HG03378 (cell line): ENCODE measurements at regions not wholly inside any gene's neighbourhood (a gene's known extent, or its start where the extent isn't known, plus 50 kb on each side); places are given as distances from the start of the nearest gene placed in this dataset.
"Not testable (repeated sequence)": the region's sequence is repeated elsewhere in the genome, so short reads cannot be mapped to it uniquely, and the experiment has no call there.

Experiments
- ATAC-seq: cut with Tn5 transposase; IDR thresholded peaks from one replicate; pipeline ENCODE4 v1.9.1; 2021; ENCODE audit warnings: mild to moderate bottlenecking, moderate library complexity; ENCODE audit not compliant: unreplicated experiment

DNA sequence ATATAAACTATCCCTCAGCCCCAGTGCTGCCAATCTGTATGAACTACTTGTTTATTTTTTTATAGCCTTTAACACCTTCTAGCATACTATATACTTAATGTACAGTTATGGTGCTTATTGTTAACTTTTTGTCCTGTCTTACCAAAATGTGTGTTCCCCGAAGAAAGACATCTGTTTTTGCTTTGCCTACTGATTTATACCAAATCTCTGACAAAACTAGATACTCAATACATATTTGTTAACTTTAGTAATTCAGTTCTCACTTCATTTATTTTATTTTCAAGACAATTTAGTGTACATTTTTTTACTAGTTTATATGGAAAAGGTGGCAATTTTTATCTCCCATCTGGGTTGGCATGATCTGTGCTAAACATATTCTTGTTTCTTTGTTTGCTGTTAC is 824.3 kb upstream of the ATXN8OS start:
- ATAC-seq: no peak

DNA sequence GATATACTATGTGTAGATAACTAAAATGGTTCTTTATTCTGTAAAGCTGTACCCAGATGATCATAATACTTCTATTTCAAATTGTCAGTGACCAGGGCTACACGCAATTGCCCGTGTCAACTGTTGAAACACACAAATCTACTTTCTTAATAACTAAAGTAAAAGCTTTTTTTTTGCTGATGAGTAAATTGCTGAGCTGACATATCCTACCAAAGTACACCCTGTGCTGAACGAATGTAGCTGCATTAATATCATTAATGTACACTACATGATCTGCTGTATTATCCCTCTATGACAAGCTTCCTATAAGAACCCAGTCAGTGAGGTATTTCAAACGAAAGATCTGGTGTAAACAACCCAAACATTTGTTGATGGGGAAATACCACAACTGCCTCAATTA is 827.2 kb upstream of the ATXN8OS start:
- no peak for ATAC-seq

DNA sequence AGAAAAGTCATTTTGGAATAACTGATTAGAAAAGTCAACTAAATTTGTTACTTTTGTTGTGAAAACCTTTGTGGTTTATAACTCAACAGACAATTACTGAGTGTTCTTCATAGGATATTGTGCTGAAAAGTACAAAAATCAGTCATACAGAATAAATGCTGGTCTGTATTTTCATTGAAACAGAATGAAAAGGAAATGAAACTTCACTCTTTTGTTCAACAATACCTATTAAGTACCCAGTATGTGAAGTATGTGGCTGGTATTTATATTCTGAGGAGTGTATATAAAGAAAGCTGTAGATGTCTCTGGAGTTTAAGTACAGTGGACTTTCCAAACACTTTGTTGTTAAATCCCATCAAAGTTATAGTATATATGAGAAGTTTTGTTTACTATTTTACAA is 828.4 kb upstream of the ATXN8OS start:
- ATAC-seq: no peak

DNA sequence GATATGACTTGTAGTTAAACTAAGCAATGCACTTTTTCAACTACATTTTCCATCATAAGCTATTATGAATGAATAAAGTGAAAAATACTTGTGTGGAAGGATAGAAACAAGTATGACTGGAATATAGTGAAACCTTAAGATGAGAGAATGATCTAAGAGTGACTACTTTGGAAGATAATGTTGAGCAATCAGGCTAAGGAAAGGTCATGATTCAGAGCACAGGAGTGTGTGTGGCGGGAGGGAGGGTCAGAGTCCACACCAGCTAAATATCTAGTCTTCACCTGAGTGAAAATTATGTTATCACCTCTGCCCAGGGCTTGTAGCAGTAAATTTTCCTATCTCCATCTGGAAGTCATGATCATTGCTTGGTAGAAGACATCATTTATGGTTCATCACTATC is 833.4 kb upstream of the ATXN8OS start:
- no peak for ATAC-seq

DNA sequence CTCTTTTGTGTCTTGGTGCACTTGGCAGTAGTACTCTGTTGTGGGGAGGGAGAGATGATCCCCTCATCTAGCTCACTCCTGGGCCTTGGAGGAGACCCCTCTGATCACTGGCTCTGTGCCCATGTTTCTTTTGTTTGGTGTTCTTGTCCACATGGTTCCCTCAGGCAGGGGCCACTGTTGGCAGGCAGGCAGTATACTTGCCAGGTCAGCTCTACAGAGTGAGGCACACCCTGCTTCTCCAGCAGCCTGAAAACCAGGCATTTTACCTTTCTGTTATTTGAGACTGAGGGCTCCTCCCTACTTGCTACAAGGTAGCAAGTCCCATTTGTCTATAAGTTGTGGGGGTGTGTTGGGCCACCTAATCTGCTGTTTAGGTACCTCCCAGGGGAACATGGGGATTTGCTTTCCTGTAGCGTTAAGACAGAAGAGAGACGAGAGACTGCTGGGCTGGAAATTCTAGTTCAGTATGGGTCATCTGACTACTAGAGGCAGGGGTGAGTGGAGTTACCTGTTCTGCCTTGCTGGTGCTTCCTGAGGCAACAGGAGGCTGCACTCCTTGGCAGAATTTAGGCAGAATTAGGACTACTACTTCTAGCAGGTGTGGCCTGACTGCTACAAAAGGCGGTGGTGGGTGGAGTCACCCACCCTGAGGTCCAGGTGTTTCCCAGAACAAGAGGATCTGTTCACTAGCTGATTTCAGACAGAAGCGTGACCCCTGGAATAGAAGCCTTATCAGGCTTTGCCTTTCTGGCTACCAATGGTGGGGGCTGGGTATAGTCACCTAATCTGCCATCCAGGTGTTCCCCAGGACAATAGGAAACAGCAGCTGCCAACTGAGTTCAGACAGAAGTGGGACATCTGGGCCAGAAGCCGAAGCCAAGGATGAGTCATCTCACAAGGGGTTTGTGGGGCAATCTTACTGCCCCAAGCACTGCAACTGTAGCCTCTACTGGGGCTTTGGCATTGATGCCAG is 843.0 kb upstream of the ATXN8OS start:
- no peak for ATAC-seq

DNA sequence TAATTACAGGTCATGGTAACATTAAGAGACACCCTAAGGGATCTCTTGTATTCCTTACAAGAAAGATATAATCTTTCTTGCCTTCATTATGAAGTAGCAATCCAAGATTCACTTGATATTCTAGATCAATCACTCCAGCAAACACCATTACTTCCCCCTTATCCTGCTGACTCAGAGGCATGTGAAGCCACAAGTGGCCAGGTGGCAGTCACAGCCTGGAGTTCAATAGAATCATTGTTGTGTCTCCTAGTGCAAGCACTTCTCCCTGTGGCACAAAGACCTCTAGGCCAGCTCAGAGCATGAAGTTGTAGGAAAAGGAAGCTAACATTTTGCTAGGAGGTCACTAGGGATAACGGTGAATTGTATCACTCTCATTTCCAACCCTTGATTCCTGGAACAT is 864.3 kb upstream of the ATXN8OS start:
- no peak for ATAC-seq

DNA sequence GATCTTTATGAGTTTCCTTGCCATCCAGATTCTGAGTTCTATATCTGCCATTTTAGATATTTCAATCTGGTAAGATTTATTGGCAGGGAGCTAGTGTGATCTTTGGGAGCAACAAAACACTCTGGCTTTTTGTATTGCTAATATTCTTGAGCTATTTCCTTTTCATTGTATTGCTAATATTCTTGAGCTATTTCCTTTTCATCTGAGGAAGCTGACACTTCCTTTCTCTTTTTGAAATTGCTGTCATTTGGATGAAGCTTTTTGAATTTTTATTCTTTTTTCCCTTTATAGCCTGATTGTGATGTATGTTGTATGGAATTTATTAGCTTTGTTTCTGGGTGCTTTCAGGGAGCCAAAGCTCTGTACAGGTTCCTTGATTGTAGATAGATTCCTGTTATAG is 873.5 kb upstream of the ATXN8OS start:
- ATAC-seq: no peak

DNA sequence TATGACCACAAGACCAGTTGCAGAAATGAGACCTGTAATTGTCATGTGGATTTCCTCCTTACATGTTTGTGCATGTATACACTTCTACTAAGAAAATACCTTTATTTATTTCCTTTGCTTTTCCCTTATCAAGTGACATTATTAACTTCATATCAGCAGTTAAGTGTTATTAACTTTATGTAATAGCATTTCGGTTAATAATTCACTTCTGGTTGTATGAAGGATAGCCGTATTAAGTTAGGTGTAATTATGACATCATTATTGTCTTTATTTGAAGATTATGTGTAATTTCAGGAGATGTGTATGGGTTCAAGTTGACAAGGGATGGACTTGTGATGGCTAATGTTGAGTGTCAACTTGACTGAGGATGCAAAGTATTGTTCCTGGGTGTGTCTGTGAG is 881.2 kb upstream of the ATXN8OS start:
- no peak for ATAC-seq

DNA sequence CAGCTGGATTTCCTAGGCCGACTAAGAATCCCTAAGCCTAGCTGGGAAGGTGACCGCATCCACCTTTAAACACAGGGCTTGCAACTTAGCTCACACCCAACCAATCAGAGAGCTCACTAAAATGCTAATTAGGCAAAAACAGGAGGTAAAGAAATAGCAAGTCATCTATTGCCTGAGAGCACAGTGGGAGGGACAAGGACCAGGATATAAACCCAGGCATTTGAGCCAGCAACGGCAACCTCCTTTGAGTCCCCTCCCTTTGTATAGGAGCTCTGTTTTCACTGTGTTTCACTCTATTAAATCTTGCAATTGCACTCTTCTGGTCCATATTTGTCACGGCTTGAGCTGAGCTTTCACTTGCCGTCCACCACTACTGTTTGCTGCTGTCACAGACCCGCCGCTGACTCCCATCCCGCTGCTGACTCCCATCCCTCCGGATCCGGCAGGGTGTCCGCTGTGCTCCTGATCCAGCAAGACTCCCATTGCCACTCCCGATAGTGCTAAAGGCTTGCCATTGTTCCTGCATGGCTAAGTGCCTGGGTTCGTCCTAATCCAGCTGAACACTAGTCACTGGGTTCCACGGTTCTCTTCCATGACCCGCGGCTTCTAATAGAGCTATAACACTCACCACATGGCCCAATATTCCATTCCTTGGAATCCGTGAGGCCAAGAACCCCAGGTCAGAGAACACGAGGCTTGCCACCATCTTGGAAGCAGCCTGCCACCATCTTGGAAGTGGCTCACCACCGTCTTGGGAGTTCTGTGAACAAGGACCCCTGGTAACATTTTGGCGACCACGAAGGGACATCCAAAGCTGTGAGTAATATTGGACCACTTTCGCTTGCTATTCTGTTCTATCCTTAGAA is 885.8 kb upstream of the ATXN8OS start:
- ATAC-seq: not testable (repeated sequence)

DNA sequence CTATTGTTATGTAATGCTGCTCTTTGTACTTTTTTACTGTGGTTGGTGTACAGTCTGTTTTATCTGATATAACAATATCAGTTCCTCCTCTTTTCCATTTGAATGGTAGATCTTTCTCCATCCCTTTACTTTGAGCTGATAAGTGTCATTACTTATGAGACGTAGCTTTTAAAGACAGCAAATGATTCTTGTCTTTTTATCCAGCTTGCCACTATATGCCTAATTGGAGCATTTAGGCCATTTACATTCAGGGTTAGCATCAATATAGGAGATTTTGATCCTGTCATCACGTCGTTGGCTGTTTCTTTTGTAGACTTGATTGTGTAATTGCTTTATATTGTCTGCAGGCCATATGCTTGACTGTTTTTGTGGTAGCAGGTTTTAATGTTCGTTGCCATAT is 894.2 kb upstream of the ATXN8OS start:
- ATAC-seq: no peak

DNA sequence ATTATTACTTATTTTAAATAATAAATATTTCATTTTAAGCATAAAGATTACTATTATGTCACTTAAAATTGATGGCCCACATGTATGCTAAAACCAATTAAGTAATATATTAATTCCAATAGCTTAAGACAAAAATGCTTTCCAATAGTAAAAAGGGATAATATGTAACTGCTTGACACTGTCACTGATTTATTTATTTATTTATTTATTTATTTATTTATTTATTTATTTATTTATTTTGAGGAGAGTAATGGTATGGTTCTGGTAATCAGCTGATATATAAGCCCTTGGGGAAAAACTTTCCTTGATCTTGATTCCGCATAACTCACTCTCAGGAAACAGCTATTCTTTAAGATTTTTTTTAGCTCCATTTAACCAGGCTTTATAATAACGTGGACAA is 903.0 kb upstream of the ATXN8OS start:
- ATAC-seq: no peak

DNA sequence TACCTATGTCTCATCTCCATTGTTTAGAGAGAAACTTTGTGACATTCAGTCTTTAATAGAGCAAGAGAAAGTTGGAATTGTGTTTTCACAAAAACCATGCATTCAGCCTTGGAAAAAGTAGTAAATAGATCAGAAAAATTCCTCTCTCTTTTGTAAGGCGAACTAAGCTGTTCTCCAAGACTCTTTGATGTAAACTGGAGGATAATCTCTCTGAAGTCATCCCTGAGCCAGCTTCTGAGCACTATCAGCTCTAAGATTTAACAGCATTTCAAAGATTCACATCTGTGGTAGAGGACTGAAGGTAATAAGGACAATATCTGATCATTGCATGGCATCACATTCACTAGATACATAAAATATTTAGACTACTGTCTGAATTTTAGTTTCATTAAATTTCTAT is 904.6 kb upstream of the ATXN8OS start:
- no peak for ATAC-seq

DNA sequence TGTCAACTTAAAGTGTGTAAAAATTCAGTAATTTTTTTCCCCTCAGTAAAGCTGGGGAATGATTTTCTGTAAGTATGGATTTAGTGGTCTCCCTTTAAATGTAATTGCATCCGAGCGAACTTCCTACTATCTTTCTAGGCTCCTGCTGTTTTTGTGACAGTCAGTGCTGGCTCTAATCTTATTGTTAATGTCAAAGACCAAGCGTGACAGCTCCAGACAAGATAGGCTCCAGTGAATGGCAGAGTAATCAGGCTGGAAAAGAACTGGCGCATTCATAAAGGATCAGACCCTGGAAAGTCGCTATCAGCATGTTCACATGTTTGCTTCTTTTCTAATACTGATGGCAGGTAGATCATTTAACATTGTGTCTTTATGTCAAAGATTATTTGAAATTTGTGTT is 908.0 kb upstream of the ATXN8OS start:
- no peak for ATAC-seq

DNA sequence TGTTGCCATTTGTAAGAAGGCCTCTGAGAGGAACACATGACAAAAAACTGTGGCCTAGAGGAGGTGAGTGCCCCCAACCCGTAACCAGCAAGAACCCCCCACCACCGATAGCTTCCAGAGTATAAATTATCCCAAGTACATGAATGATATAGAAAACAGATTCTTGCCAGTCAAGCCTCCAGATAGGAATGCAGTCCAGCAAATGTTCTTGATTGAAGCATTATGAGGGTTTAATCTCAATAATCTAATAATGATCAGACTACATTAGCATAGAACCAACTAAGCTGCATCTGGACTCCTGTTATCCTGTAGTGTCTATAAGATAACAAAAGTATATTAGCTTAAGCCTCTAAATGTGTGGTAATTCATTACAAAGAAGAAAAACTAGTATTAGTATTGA is 908.9 kb upstream of the ATXN8OS start:
- ATAC-seq: no peak

DNA sequence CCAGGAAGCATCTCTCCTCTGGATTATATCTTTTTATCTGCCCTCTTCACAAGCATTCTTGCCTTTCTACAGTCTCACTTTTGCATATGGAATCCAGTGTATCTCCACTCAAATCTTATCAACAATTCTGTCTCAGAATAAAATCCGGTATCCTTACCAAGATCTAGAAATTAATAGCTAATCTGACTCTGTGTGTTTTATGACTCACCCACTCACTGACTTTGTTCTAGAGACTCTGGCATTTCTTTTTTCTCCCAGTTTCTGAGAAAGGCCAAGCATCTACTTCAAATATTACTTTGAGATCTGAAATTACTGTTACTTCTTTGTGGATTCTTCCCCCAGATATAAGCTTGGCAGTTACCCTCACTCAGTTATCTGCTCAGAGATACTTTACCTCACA is 913.5 kb upstream of the ATXN8OS start:
- no peak for ATAC-seq

DNA sequence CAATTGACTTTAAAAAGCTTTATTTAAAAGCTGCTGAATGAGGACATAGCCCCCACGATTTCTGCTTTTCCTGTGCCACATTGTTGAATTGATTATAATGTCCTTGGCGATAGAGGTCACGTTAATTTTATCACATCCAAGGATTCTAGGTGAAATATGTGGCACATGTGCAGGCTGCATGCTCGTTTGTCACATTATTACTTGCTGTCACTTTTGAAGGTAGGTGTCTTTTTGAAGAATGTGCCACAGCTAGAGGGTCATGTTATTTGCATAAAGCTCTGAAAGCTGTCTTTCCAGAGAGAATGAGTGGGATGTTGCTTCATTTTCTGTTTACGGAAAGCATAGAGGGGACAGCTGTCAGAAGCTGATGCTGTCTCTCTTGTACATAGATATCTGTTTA is 927.6 kb upstream of the ATXN8OS start:
- ATAC-seq: no peak

DNA sequence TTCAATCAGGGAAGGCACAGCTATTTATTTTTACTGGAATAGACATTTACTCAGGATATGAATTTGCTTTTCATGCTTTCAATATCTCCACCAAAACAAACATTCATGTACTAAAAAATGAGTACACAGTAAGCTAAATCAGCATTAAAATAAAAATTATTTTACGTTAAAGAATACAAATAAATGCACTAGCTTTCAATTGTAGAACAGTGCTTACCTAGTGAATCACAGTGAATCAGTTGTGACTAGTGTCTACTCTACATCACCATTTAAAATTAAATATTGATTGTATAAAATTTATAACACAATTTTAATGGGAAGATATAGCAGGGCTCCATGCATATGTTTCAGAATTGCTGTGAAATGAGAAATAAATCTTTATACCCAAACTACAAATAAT is 929.6 kb upstream of the ATXN8OS start:
- ATAC-seq: no peak

DNA sequence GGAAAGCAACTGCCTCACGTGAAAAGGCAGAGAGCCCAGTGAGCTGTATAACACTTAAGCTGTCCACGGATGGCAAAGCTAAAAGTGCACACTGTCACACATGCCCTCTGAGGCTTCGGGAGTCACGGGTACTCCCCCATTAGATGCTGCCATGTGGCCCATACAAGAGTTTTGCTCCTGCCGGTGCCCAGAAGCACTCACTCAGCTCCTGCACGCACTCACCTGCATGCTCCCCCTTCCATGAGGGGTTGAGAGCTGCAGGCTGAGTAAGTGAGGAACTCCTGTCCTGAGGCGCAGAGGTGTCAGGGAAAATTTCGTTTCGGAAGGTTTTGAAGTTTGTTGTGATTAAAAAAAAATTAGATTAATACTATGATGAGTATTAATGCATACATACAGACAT is 939.2 kb upstream of the ATXN8OS start:
- ATAC-seq: no peak

DNA sequence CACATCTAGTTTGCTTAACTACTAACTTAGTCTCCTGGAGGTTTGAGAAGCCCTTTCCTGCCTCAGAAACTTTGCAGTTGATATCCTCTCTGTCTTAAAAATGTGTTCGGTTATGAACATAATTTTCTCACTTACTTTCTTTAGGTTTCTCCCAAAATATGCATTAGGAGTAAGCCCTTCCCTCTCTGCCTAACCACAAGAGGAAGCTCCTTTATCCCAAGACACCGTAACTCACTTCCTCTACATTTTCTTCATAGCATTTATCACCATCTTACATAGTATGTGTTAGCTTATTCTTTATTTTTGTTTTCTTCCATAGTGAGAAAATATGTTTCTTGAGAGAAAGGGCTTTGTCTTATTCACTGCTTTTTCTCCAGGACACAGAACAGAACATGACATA is 952.5 kb upstream of the ATXN8OS start:
- no peak for ATAC-seq

DNA sequence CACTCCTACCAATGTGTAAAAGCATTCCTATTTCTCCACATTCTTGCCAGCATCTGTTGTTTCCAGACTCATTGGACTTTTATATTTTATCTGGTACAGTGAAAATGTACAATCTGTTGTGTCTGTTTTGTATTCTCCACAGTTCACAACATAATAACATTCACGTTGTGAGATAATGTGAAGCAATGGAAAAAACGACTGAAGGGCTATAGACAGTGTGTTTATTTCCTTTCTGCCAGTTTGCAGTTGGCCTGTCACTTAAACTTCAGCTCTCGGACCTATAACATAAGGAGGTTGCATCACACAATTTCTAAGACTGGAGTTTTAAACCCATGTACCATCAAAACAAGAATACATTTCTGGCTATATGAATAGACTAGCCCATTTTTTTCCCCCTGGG is 965.5 kb upstream of the ATXN8OS start:
- ATAC-seq: no peak

DNA sequence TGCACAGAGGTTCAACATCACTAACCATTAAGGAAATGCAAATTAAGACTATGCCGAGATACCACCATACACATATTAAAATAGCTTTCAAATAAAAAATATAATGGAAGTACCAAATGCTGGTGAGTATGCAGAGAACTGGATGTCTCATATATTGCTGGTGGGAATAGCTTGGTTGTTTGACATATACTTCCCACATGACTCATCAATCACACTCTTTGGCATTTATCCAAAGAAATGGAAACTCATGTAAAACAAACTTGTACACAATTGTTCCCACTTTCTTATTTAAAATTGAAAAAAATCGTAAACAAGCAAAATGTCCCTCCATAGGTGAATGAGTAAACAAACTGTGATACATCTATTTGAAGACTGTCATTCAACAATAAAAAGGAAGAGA is 982.6 kb upstream of the ATXN8OS start:
- ATAC-seq: no peak

DNA sequence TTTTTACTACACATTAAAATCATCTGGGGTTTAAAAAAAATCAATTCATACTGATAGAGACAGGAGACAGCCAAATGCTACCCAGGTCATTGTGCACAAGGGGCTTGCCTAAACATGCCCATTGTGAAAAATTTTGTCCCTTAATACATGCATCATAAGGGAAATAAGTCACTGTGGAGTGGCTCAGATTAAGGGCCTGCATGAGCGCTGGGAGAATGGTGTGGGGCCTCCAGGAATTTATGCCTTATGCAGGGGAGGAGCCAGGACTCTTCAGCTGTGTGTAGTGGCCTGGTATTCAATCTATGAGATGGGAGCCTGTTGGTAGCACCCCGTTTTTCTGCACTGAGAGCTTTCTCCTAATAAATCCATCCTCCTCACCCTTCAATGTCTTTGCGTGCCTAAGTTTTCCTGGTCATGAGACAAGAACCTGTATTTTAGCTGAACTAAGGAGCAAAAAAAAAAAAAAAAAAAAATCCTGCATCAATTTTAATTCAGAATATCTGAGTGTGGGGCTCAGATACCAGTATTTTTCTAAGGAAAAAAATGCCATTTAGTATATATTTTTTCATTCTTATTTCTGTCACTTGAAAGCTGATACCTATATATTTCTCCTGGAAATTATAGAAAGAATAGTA is 997.6 kb upstream of the ATXN8OS start:
- ATAC-seq: no peak
